ENCODE measurements at regions not wholly inside any gene's neighbourhood (a gene's known extent, or its start where the extent isn't known, plus 50 kb on each side); places are given as distances from the start of the nearest gene placed in this dataset.

DNA sequence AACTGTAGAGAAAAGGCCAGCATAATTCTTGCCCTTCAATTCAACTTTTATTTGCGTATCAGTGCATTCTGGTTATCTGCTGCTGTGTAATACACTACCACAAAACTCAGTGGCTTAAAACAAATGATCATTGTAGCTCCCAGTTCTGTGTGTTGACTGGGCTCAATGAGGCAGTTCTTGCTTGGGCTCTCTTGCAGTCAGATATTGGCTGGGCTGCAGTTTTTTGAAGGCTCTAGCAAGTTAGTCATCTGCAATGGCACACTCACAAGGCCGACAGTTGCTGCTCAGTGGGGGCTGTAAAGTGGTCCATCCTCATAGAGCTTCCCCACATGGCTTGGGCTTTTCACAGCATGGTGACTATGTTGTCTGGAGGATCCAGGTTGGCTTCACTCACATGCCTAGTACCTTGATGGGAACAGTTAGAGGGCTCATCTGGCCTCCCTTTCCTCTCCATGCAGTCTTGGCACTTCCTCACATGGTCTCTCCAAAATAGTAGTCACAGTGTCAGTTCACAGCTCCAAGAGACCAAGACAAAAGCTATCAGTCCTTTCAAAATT is 110.6 kb upstream of the TNP1 start:
- no peak for DNase-seq
- TF ChIP-seq, protein P1, sequence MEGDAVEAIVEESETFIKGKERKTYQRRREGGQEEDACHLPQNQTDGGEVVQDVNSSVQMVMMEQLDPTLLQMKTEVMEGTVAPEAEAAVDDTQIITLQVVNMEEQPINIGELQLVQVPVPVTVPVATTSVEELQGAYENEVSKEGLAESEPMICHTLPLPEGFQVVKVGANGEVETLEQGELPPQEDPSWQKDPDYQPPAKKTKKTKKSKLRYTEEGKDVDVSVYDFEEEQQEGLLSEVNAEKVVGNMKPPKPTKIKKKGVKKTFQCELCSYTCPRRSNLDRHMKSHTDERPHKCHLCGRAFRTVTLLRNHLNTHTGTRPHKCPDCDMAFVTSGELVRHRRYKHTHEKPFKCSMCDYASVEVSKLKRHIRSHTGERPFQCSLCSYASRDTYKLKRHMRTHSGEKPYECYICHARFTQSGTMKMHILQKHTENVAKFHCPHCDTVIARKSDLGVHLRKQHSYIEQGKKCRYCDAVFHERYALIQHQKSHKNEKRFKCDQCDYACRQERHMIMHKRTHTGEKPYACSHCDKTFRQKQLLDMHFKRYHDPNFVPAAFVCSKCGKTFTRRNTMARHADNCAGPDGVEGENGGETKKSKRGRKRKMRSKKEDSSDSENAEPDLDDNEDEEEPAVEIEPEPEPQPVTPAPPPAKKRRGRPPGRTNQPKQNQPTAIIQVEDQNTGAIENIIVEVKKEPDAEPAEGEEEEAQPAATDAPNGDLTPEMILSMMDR (IDR thresholded peaks at IDR 0.05; ENCODE audit: partially characterized antibody, unreplicated experiment), result no peak
- Mint-ChIP-seq H3K27me3 (ENCODE audit: unreplicated experiment) (no peaks in the 10 kb centered on the region), H3K27ac (ENCODE audit: unreplicated experiment) (no peak overlapping the region), H3K9me3 (ENCODE audit: unreplicated experiment) (no peaks in the 10 kb centered on the region), H3K4me1 (ENCODE audit: low read depth, unreplicated experiment) (no peaks in the 10 kb centered on the region), H3K36me3 (ENCODE audit: unreplicated experiment) (peaks cover 3% of the 10 kb centered on the region), H3K4me3 (ENCODE audit: unreplicated experiment) (no peak overlapping the region)

DNA sequence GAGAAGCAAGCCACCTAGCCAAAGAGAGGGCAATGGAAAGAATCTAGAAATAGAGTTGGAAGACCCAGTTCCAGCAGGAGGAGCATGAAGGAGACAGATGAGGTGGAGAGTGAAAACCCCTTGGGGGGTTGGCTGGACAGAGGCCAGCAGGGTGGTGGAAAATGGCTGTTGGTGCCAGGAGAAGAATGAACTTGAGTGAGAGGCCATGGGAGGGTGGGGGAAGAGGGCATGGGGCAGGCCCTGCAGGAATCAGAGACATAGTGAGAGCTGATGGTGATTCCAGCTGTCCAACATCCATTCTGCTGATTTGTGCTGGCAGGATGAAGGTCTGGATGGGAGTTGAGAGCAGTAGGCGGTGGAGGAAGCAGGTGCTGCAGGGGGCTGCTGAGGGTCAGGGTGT is 108.0 kb upstream of the TNP1 start:
- no peak overlapping the region for H3K27ac Mint-ChIP-seq (ENCODE audit: unreplicated experiment)
- peaks cover 9% of the 10 kb centered on the region for H3K36me3 Mint-ChIP-seq (ENCODE audit: unreplicated experiment)
- no peaks in the 10 kb centered on the region for H3K4me1 Mint-ChIP-seq (ENCODE audit: low read depth, unreplicated experiment)
- no peak for DNase-seq
- no peaks in the 10 kb centered on the region for H3K9me3 Mint-ChIP-seq (ENCODE audit: unreplicated experiment)
- TF ChIP-seq, protein P1 (IDR thresholded peaks at IDR 0.05; ENCODE audit: partially characterized antibody, unreplicated experiment), result no peak
- no peaks in the 10 kb centered on the region for H3K27me3 Mint-ChIP-seq (ENCODE audit: unreplicated experiment)
- H3K4me3 Mint-ChIP-seq (ENCODE audit: unreplicated experiment), result no peak overlapping the region

DNA sequence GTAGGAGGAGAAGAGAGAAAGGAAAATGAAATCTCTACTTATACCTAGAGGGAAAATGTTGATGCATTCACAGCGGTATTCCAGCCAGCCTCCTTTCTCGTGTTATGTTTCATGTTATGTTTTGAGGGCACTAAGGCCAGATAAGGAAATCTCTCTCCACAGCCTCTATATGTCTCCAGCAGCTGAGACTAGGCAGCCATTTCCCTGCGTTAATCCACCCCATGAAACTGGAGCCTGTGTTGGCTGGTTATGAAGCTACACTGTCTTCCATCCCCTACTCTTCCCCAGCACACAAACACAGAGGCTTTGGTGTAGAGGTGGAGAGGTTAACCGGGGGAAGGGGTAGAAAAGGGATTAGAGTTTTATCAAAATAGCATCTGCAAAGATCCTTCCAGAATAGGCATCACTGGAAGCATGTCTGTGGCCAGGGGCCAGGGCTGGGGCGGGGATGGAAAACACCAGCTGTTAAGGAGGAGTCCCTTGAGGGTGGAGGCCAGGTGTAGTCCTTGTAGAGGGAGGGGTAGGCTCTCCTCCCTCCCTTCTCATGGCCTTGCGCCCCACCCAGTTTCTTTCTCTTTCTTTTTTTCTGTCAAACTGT is 100.9 kb upstream of the TNP1 start:
- H3K4me3 Mint-ChIP-seq (ENCODE audit: unreplicated experiment), result no peak overlapping the region
- no peak for DNase-seq
- H3K27ac Mint-ChIP-seq (ENCODE audit: unreplicated experiment), result no peak overlapping the region
- peaks cover 3% of the 10 kb centered on the region for H3K4me1 Mint-ChIP-seq (ENCODE audit: low read depth, unreplicated experiment)
- TF ChIP-seq, protein P1 (IDR thresholded peaks at IDR 0.05; ENCODE audit: partially characterized antibody, unreplicated experiment), result no peak
- peaks cover 2% of the 10 kb centered on the region for H3K9me3 Mint-ChIP-seq (ENCODE audit: unreplicated experiment)
- H3K27me3 Mint-ChIP-seq (ENCODE audit: unreplicated experiment), result peaks cover 3% of the 10 kb centered on the region
- peaks cover 11% of the 10 kb centered on the region for H3K36me3 Mint-ChIP-seq (ENCODE audit: unreplicated experiment)

DNA sequence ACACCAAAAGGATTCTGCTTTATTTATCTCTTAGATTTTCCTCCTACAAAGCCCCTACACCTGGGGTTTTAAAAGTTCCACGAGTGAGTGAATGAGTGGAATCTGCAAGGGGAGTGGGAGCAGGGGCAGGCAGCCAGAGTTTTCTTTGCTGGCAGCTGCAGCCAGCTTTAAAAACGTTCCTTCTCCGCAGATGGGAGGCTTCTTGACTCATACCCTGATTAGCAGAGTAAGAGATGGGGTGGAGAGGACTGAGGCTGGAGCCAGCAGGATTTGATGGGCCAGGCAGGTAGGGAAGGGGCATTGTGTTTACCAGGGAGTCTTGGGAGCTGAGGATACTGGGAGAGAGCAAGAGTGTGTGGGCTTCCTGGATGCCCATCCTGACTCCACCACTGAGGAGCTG is 99.6 kb upstream of the TNP1 start:
- no peak overlapping the region for H3K27ac Mint-ChIP-seq (ENCODE audit: unreplicated experiment)
- TF ChIP-seq, protein P1 (IDR thresholded peaks at IDR 0.05; ENCODE audit: partially characterized antibody, unreplicated experiment), result no peak
- H3K36me3 Mint-ChIP-seq (ENCODE audit: unreplicated experiment), result peaks cover 11% of the 10 kb centered on the region
- H3K9me3 Mint-ChIP-seq (ENCODE audit: unreplicated experiment), result peaks cover 2% of the 10 kb centered on the region
- no peak for DNase-seq
- H3K4me3 Mint-ChIP-seq (ENCODE audit: unreplicated experiment), result no peak overlapping the region
- peaks cover 3% of the 10 kb centered on the region for H3K4me1 Mint-ChIP-seq (ENCODE audit: low read depth, unreplicated experiment)
- peaks cover 3% of the 10 kb centered on the region for H3K27me3 Mint-ChIP-seq (ENCODE audit: unreplicated experiment)

DNA sequence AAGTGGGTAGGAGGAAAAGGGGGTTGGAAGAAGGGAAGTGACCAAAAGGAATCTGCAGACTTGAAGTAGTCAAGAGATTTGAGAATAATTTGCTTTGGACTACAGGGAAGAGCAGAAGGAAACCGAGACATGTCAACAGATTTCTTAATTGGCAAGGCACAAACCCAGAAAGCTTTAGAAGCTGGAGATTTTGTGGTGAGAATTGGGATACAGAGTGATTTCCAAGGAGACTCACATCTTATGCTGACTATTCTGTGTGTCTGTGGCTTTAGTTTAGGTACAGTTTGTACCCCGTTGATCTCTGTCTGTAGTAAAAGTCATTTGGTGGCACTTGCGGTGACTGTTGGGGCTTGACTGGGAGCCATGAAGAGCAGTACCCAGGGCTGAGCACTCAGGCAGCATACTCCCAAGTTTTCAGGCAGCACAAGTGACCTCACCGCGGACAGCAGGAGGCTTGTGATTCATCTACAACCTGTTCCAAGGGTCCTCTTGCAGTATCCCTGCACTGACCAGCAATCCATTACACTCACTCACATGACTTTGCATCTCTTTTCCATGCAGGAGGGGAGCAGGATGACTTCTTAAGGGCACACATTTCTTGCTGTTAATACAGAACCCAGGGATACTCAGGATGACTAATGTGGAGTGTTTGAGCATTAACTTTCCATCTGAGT is 97.1 kb upstream of the TNP1 start:
- Mint-ChIP-seq H3K4me1 (ENCODE audit: low read depth, unreplicated experiment) (peaks cover 3% of the 10 kb centered on the region), H3K9me3 (ENCODE audit: unreplicated experiment) (peaks cover 4% of the 10 kb centered on the region), H3K27me3 (ENCODE audit: unreplicated experiment) (peaks cover 3% of the 10 kb centered on the region), H3K27ac (ENCODE audit: unreplicated experiment) (no peak overlapping the region), H3K4me3 (ENCODE audit: unreplicated experiment) (no peak overlapping the region), H3K36me3 (ENCODE audit: unreplicated experiment) (peaks cover 1% of the 10 kb centered on the region)
- no peak for DNase-seq
- TF ChIP-seq, protein P1 (IDR thresholded peaks at IDR 0.05; ENCODE audit: partially characterized antibody, unreplicated experiment), result no peak

All from glutamatergic neuron (in vitro differentiated cells).